ENCODE measurements at regions not wholly inside any gene's neighbourhood (a gene's known extent, or its start where the extent isn't known, plus 50 kb on each side); places are given as distances from the start of the nearest gene placed in this dataset.

- intact Hi-C loops (cut with micrococcal nuclease) = no loop called here
- ATAC-seq (no peak), DNase-seq (no peak)
These were observed 411.7 kb downstream of the CADM1 start for GRCh38 chr11:115092516-115092915.

GRCh38 chr11:115097796-115098408 lies 406.3 kb downstream of the CADM1 start:
- intact Hi-C loops (cut with micrococcal nuclease) = no loop called here
- ATAC-seq (no peak), DNase-seq (no peak)

GRCh38 chr11:115100706-115101105 lies 403.5 kb downstream of the CADM1 start:
- no peak for ATAC-seq
- DNase-seq = no peak
- intact Hi-C loops (cut with micrococcal nuclease) = no loop called here

- DNase-seq = no peak
- ATAC-seq = no peak
- intact Hi-C loops (cut with micrococcal nuclease) = no loop called here
These were observed 400.3 kb downstream of the CADM1 start for GRCh38 chr11:115103921-115104320.

GRCh38 chr11:115104851-115105453 lies 399.3 kb downstream of the CADM1 start:
- ATAC-seq = no peak

GRCh38 chr11:115111066-115111465 lies 393.1 kb downstream of the CADM1 start:
- DNase-seq = no peak
- intact Hi-C loops (cut with micrococcal nuclease) = no loop called here
- ATAC-seq = no peak

More at GRCh38 chr11:115104851-115105453, 399.3 kb downstream of the CADM1 start:
- DNase-seq = no peak
- intact Hi-C loops (cut with micrococcal nuclease) = no loop called here

- intact Hi-C loops (cut with micrococcal nuclease) = no loop called here
- ATAC-seq = no peak
- DNase-seq = no peak
These were observed 391.5 kb downstream of the CADM1 start for GRCh38 chr11:115112754-115113153.

GRCh38 chr11:115117956-115118493 lies 386.2 kb downstream of the CADM1 start:
- intact Hi-C loops (cut with micrococcal nuclease) = no loop called here
- DNase-seq (no peak), ATAC-seq (no peak)

GRCh38 chr11:115119146-115119545 lies 385.1 kb downstream of the CADM1 start:
- intact Hi-C loops (cut with micrococcal nuclease) = no loop called here
- ATAC-seq = no peak
- no peak for DNase-seq
